NCI-H345 treated with DMSO at 0.1 percent for 48 hours (cell line): ENCODE measurements at regions not wholly inside any gene's neighbourhood (a gene's known extent, or its start where the extent isn't known, plus 50 kb on each side); places are given as distances from the start of the nearest gene placed in this dataset.

ENCODE experiments used
- DNase-seq: peaks from one replicate; lab custom pipeline; 2025; ENCODE audit not compliant: unreplicated experiment; lab: John Stamatoyannopoulos, UW

DNA sequence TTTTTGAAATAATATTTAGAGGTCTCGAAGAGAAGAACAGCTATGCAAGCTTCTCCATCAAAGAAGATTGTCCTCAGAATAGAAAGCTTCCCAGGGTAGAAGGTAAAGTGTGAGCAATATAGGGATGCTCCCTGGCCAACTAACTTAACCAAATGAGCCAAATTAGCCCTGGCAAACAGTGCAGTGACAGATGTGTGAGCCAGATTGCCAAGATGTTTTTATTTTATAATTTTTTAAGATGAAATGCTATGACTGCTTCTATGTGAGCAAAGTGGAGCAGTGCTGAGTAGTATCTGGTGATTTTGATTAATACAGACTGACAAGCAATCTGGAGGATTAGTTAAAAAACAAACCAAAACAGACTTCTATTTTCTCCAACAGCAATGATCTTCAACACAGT, 202.1 kb downstream of the NOVA1 start:
- no peak for DNase-seq

GRCh38 chr14:26394150-26394810, 203.6 kb downstream of the NOVA1 start:
- peak; percentile 85 for DNase-seq

DNA sequence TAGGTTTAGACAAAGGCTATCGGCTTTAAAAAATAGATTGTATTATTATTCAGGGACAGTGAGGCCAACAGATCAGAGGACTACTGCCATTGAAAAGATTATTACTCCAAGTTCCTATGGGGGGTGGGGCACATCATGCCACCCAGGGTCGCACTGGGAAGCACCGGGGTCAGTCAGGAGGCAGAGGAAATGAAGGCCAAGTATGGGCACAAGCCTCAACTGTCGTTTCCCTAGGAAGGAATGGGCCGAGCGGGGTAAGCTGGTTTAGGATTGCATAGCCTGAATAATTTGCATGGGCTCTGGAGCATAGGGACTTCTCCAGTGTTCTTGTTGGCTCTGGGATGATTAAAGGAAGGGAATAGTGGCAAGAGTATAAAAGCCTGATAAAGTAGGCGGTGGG, 205.3 kb downstream of the NOVA1 start:
- no peak for DNase-seq

DNA sequence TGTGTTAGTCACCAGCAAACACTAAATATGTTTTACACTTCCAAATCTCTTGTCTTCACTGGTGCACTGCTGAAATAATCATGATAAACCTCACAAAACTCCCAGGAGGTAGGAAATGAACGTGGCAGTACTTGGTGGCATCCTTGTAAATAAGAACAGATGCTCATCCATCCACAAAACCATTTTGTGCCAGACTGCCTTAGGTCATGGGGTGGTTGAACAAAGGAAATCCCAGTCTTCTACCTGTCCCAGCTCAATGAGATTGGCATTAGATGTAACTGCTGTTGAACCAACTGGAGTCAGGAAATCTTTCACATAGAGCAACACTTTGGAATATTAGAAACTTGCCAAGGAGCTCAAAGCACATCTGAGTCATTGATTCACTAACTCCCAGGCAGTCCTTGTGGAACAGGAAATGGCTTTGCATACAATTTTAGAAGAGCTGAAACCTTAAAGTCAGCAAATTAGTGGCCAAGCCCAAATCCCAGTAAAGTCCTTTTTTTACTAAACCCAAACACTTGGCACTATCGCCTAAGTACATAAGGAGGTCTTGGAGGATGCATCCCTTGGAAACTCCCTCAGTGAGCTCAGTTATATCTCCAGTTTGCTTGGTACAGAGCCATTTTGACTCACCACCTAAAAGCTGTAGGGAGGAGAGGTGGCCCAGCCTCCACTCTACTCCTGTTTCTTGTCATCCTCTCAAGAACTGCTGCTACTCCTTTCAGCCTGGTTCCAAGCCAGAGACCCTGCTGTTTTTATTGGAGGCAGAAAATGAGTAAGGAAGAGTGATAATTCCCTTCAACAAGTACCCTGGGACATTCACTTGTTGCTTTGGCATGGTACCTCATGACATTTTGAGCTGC, 208.0 kb downstream of the NOVA1 start:
- no peak for DNase-seq

GRCh38 chr14:26385310-26385709, 212.5 kb downstream of the NOVA1 start:
- DNase-seq = no peak

- DNase-seq = no peak
Observed at GRCh38 chr14:26382901-26383685, 214.7 kb downstream of the NOVA1 start.

DNA sequence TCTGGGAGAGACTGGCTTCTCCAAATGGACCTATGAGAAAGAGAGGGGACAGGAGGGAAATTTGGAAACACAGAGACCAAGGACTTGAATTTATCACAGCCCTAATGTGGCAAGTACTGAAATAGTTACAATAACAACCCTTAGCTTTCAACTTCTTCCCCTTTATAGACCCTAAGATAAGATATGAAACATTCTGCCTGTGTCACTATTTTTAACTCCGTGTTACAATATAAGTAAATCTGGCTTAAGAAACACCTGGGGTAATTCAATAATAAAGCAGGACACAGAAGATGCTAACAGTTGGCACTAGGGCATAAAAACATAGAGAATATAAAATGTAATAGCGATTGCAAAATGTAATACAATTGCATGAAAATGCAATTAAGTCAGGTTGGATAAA, 216.4 kb downstream of the NOVA1 start:
- no peak for DNase-seq

GRCh38 chr14:26380637-26381036, 217.2 kb downstream of the NOVA1 start:
- DNase-seq = no peak

- DNase-seq = no peak
Observed at GRCh38 chr14:26379951-26380350, 217.9 kb downstream of the NOVA1 start.

DNA sequence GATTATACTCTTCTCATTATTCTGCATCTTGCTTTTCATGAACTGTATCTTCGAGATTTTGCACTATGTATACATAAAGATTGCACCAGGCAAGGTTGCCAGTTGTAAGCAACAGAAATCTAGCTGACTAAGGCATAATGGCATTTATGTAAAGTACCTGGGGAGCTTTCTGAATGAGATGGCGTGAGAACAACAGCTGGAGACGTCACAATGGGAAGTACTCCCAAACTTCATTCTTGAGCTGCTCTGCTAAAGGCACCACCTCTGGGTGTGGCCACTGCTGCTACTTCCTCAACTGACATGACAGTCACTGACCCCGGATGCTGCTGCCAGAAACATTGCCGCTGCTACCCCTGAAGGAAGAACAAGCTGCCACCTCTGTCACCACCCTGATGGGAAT, 220.7 kb downstream of the NOVA1 start:
- DNase-seq = no peak

DNA sequence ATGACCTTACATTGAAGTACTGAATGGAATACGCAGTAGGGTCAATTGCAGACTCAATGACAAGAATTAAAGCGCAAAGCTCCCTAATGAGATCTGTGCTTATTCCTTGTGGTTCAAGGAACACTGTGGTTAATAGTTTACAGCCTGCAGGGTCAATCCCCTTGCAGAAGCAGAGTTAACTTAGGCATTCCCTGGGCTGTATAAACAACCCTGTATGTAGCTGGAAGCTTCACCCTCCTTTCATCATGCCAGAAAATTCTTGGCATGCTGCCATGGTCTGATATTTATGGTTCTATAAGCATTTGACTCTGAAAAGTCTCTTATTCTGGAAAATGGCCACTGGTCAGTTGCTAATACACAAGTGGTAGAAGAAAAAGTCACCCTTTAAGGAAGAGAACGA, 227.7 kb downstream of the NOVA1 start:
- DNase-seq = no peak

DNA sequence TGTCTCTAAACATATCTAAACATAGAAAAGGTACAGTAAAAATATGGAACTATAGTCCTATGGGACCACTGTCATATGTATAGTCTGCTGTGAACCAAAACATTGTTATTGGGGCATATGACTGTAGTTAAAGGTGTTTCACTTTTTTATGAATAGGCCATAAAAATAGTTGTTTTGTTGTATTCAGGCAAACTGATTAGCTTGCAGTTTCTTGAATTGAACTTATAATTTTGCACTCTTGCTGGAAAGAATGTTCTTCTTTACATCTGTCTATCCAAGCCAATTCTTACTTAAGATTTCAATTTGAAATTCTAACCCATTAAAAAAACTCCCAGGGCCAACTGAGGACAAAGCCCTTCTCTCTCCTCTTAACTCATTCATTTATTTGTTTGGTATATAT, 234.1 kb downstream of the NOVA1 start:
- no peak for DNase-seq

DNA sequence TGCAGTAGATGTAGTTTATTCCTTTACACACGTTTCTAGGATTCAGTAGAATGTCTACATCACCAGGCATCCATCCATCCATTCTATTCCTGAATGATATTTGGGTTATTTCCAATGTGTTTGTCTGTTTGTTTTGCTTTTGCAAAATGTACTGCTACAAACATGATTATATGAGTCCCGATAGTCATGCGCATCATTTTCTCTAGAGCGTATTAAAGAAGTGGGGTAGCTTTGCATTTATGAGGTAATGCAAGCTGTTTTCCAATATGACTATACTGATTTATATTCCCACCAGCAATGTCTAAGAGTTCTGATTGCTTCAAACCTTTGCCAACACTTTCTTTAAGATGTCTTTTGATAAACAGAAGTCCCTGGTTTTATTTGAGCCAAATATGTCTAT, 253.2 kb downstream of the NOVA1 start:
- no peak for DNase-seq

GRCh38 chr14:26339381-26339780, 258.5 kb downstream of the NOVA1 start:
- no peak for DNase-seq

DNA sequence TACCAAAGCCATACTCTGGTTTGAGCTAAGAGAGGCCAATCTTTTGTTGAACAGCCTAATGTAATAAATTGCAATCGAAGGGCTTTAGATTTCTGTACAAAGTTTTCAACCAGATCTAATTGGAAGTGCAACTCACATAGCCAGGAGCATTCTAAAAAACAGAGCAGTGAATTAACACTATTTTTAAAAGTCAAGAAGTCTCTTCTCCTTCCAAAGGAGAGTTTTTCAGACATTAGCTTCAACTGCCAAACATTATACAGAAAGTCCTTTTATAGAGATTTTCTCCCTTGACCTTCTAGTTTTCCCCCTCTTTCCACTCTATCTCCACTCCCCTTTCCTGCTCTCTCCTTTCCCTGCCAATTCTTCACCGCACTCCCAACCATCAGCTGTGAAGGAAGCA, 259.6 kb downstream of the NOVA1 start:
- DNase-seq = no peak

GRCh38 chr14:26334288-26334687, 263.5 kb downstream of the NOVA1 start:
- DNase-seq = no peak

GRCh38 chr14:26332966-26333365, 264.9 kb downstream of the NOVA1 start:
- DNase-seq = no peak

- no peak for DNase-seq
Observed at GRCh38 chr14:26330982-26331381, 266.9 kb downstream of the NOVA1 start.

- no peak for DNase-seq
Observed at GRCh38 chr14:26328791-26329190, 269.0 kb downstream of the NOVA1 start.

GRCh38 chr14:26323869-26324268, 274.0 kb downstream of the NOVA1 start:
- peak; percentile 99 for DNase-seq

GRCh38 chr14:26320886-26321285, 276.9 kb downstream of the NOVA1 start:
- DNase-seq = no peak
